ENCODE measurements at regions not wholly inside any gene's neighbourhood (a gene's known extent, or its start where the extent isn't known, plus 50 kb on each side); places are given as distances from the start of the nearest gene placed in this dataset.
"Not testable (repeated sequence)": the region's sequence is repeated elsewhere in the genome, so short reads cannot be mapped to it uniquely, and the experiment has no call there.

GRCh38 chr17:73912373-73912746 lies 268.1 kb upstream of the SDK2 start:
- no peak for DNase-seq (ENCODE audit: low read depth)
- POLR2A ChIA-PET = no interaction called here
- no peaks in the 10 kb centered on the region for H3K36me3 ChIP-seq (ENCODE audit: control insufficient read depth, insufficient read depth, low read length)
- TF ChIP-seq CTCF (IDR thresholded peaks at IDR 0.05; ENCODE audit: insufficient read depth, low read depth, low read length) = no peak
- H3K4me3 ChIP-seq (ENCODE audit: low read depth, low read length) = no peak overlapping the region
- no peaks in the 10 kb centered on the region for H3K27me3 ChIP-seq (ENCODE audit: control insufficient read depth, insufficient read depth, low read length)
- CTCF ChIA-PET = no interaction called here

DNA sequence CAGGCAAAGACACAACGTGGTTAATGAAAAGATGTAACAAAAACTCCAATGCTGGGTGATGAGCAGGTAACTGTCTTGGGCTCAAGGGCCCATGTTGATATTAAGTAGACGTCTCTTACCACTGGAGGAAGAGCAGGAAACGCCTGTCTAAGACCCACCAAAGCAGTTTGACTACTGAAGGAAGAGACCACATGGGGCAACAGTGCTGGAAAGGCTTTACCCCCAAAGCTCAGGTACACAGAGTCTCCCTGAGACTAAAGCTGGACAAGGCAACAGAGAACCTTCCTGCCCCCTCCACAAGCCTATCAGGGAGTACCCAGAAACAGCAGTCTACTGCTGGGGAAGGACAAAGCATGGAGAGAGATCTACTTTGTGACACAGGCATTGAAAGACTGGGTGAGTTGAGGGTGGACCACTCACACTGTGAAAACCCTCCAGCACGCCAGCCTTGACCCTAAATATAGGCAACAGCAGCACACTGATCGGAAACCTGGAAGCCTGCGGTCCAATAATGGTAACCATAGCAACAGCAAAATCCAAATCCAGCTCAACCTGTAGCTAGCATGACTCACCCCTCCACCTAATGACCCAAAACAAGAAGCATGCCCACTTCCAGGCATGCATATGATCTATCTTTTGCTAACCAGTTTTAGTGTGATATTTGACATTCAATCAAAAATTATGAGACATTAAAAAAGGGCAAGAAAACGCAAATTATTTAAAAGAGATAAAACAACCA lies 270.5 kb upstream of the SDK2 start:
- TF ChIP-seq CTCF (IDR thresholded peaks at IDR 0.05; ENCODE audit: insufficient read depth, low read depth, low read length) = no peak
- POLR2A ChIA-PET = no interaction called here
- Histone ChIP-seq H3K36me3 (ENCODE audit: control insufficient read depth, insufficient read depth, low read length) (no peaks in the 10 kb centered on the region), H3K4me3 (ENCODE audit: low read depth, low read length) (no peak overlapping the region), H3K27me3 (ENCODE audit: control insufficient read depth, insufficient read depth, low read length) (no peaks in the 10 kb centered on the region)
- DNase-seq (ENCODE audit: low read depth) = no peak
- CTCF ChIA-PET = no interaction called here

DNA sequence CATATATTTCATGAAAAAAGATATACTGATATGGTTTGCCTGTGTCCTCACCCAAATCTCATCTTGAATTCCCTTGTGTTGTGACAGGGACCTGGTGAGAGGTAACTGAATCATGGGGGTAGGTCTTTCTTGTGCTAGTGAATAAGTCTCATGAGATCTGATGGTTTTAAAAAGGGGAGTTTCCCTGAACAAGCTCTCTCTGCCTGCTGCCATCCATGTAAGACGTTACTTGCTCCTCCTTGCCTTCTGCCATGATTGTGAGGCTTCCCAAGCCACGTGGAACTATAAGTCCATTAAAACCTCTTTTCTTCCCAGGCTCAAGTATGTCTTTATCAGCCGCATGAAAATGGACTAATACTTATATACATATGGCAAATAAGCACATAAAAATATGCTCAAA lies 274.8 kb upstream of the SDK2 start:
- POLR2A ChIA-PET; CTCF ChIA-PET; H3K4me3 ChIP-seq (ENCODE audit: low read depth, low read length); H3K36me3 ChIP-seq (ENCODE audit: control insufficient read depth, insufficient read depth, low read length); DNase-seq (ENCODE audit: low read depth); H3K27me3 ChIP-seq (ENCODE audit: control insufficient read depth, insufficient read depth, low read length): not testable (repeated sequence)

DNA sequence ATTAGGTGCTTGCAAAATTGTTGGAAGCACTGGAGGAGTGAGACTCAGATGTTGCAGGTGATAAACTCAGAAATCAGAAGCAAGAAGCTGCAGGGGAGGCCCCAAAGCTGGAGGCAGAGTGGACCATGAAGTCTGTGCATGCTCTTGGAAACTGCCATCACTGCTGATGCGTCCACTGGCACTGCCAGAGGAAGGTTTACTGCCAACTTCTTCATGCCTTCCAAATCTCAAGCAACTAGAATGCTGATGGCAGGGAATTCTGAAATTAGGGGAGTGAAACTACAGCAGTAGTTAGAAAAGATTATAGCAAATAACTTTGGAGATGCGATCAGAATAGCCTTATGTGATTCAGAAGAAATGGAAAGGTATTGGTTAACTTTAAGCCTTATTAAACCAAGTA lies 277.1 kb upstream of the SDK2 start:
- ChIA-PET POLR2A (no interaction called here), CTCF (no interaction called here)
- DNase-seq (ENCODE audit: low read depth) = no peak
- TF ChIP-seq CTCF (IDR thresholded peaks at IDR 0.05; ENCODE audit: insufficient read depth, low read depth, low read length) = no peak
- no peaks in the 10 kb centered on the region for H3K27me3 ChIP-seq (ENCODE audit: control insufficient read depth, insufficient read depth, low read length)
- H3K36me3 ChIP-seq (ENCODE audit: control insufficient read depth, insufficient read depth, low read length) = no peaks in the 10 kb centered on the region
- H3K4me3 ChIP-seq (ENCODE audit: low read depth, low read length) = no peak overlapping the region

GRCh38 chr17:73924114-73924908 lies 279.2 kb upstream of the RPL38 start:
- POLR2A ChIA-PET = no interaction called here
- DNase-seq (ENCODE audit: low read depth) = no peak
- CTCF ChIA-PET = no interaction called here

More at GRCh38 chr17:73924114-73924908, 279.2 kb upstream of the RPL38 start:
- TF ChIP-seq CTCF (IDR thresholded peaks at IDR 0.05; ENCODE audit: insufficient read depth, low read depth, low read length) = no peak
- Histone ChIP-seq H3K36me3 (ENCODE audit: control insufficient read depth, insufficient read depth, low read length) (no peaks in the 10 kb centered on the region), H3K27me3 (ENCODE audit: control insufficient read depth, insufficient read depth, low read length) (no peaks in the 10 kb centered on the region), H3K4me3 (ENCODE audit: low read depth, low read length) (no peak overlapping the region)
